ENCODE measurements at regions not wholly inside any gene's neighbourhood (a gene's known extent, or its start where the extent isn't known, plus 50 kb on each side); places are given as distances from the start of the nearest gene placed in this dataset.

DNA sequence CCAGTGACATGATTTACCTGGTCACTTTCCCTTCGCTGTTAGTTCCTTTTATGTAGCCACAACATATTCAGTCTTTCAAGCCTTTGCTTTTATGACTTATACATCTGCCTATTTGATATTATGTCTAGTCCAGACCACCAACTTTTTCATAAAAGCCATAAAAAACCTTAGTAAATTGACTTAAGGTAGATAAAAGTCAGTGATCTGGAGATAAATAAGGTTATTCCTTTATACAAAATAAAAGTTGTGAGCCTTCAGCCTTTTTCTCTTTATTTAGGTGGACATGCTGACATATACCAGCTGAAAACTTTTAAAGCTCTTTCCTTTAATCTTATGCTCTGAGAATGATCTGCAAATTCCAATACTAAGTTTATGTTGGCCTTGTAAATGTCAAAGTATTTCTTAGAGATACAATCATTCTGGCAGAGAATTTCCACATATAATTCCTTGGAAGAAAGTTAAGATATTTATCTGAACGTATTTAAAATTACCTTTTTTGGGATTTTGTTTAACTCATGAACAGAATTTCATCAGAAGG is 690.4 kb upstream of the CHORDC1 start:
- DNase-seq = no peak

DNA sequence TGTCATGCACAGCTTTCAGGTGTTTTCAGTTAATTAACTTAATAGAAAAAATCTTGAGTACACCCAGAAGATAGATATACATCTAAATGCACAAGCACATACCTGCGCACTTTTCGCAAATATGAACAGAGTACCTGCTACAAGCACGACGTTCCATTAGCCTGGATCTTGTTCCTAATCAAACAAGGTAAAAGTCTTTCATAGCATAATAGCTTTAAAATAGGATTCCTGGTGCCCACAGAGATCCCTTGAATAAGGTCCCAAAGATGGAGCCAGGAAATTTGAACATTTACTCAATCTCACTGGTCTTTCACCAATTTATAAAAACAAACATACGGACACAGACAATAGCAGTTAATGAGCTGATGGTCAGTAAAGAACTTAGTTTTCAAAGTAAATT is 689.8 kb upstream of the CHORDC1 start:
- no peak for DNase-seq

DNA sequence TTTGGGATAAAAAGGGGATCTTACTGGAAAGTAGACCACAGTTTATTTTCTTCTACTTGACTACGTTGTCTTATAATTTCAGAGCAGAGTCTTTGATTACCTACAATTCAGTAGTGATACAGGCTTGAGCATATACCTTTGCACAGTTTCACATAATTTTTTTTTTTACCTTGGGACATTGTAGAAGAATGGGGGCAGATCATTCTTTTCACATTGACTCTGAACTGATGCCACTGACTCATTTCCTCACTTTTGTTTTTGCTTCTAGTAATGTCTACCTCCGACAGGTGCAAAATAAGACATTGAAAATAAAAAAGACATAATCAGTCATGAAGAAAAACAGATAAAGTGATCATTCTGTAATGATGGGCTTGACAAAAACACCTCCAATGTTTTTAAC is 688.3 kb upstream of the CHORDC1 start:
- no peak for DNase-seq

DNA sequence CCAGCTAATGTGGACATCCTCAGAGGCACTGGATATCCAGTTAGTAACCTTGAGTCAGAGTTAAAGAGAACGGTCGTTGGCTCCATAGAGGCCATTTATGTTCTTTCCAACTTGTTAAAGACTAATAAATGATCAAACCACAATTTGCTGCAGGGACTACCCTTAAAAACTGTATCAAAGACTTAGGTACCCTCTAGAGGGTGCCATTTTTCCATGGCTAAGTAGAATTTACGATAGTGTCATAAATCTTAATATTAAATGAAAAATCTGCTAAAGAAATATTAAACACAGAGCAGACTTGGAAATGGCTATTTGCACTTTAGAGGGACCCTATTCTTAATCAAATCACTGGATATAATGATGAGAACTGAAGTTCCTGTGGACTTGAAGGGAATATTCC is 685.2 kb upstream of the CHORDC1 start:
- no peak for DNase-seq

DNA sequence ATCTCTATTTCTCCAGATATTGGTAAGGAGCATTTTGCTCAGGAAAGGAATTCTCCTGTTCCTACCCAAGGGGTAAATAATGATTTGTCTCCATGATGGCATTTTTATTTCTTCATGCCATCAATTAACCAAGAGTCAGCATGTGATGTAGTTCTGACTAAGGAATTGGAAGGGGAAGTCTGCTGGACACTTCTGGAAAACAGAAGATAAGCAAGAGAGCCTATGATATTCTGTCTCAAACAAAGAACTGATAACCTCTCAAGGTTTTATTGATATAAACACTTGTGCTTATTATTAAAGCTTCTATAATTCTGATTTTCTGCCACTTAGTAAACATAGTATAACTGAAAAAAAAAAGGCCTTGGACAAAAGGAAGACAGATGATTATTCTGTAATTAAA is 673.0 kb upstream of the CHORDC1 start:
- DNase-seq = no peak

DNA sequence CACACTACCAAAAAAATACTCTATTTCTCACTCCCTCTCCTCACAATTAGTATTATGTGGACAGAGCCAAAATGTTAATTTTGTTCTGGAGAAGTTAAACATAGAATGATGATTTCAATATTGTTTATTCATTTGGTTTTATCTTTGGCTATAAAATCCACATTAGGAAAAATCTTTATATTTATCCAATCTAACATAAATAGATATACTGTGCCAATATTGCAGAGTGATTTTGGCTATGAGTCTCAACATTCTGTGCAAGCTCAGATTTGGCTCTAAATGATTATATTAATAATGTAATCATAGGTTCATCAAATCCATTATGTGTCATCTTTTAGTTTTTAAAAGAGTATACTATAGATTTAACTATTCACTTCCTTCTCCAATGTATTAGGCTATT is 667.5 kb upstream of the CHORDC1 start:
- no peak for DNase-seq

DNA sequence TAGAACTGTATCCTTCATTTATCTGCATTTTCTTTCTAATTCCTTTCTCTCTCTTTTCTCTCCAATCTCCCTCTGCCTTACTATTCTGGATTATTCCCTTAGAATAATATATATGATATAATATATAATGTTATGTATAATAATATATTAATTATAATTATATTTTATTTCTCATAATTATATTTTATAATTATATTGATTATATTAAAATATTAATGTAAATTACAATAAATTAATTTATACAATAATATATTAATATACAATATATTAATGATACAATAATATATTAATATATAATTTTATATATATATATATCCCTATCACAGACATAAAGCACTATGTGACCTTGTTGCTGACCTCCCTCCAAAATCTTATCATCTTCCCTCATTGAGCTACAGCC is 661.3 kb upstream of the CHORDC1 start:
- no peak for DNase-seq

DNA sequence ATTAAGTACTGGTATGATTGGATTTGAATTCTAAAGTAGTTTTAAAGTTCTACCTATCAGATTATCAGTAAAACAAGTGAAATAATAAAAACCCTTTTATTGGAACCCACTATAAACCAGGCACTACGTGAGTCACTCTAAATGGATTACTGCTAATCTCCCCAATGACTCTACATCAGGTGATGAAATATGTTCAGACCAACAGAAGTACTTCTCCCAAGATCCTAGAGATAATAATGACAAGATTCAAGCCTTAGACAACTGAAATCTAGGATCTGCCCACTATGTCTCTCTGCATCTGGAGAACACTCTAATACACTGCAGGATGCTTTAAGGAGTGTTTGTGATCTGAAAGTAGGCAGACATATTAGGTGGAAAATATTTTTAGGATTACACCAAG is 652.1 kb upstream of the CHORDC1 start:
- DNase-seq = peak; percentile 2

DNA sequence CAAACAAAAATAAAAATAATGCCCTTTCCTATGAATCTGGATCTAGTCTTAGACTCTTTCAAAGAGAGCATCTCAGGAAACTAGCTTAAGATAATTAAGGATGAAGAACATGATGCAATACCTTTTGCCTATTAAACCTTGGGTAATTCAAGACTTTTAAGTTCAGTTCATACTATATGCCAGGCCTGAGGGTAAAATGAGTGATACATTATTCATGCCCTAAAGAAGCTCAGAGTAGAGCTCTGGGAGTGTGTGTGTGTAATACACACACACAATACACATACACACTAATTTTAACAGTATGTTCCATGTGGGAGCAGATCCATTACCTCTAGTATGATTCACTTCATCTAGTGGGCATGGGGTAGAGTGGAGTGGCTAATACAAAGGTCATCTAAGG is 651.4 kb upstream of the CHORDC1 start:
- DNase-seq = no peak

DNA sequence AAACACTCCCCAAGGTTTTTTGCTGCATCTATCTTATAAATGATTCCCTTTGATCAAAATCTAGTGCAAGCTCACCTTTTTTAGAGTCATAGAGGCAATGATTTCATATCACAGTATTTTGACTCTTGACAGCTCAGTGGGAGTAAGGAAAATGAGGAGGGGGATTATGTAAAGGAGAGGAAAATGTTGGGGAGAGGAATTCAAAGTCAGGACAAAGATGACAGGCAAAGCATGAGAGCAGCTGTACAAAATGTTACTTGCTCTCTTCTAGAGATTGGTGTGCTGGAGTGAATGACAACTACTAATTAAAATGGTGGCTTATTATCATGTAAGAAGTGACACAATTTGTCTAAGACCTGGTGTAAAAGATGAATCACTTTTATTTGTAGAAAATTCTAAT is 644.6 kb upstream of the CHORDC1 start:
- no peak for DNase-seq

DNA sequence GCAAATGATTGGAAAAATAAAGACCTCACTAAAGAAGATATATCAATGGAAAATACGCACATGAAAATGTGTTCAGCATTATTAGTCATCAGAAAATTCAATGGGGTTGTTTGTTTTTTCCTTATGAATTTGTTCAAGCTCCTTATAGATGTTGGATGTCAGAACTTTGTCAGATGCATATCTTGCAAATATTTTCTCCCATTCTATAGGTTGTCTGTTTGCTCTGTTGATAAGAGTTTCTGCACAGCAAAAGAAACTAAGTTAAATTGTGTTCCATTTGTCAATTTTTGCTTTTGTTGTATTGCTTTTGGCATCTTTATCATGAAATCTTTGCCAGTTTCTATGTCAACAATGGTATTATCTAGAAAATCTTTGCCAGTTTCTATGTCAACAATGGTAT is 633.9 kb upstream of the CHORDC1 start:
- DNase-seq = no peak

DNA sequence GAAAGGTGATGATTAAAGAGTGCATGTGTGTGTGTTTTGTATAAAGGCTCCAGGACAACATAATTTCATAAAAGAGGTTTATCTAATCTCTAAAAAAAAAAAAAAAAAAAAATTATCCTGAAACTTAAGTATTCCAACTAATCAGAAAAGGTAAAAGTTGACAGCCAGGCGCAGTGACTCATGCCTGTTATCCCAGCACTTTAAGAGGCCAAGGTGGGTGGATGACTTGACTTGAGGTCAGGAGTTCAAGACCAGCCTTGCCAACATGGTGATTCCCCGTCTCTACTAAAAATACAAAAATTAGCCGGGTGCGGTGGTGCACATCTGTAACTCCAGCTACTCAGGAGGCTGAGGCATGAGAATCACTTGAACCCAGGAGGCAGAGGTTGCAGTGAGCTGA is 632.7 kb upstream of the CHORDC1 start:
- no peak for DNase-seq

DNA sequence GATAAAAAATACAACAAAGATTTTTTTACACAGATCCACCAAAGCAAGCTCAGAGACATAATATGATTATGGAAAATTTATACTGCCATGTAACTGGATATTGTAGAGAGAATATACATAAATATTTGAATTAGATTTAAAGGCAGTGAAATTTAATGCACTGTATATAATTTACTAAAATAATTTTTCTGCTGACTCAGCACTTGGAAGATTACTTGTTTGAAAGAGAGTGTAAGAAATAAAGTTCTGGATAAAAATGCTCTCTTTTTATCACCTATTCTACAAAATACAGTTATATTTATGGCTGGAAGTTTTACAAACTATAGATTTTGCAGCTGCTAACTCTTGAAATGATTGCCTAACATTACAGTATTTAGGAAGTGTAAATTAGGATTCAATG is 628.3 kb upstream of the CHORDC1 start:
- DNase-seq = no peak

DNA sequence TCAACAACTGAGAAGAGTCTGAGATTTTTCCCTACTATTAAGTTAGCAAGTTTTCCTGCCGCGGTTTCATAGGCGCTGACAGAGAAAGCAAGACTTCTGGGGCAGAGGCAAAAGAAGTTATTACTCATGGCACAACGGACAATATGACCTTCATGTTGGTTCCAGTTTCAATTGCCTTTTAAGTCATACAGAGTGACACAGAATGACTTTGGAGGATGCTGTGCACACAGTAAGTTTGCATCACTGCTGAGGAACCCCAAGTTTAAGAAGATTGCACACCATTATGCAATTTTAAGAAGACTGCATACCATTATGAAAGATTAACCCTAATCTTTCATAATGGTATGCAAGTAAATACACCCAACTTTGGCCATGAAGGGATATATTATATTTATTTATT is 626.5 kb upstream of the CHORDC1 start:
- DNase-seq = no peak

DNA sequence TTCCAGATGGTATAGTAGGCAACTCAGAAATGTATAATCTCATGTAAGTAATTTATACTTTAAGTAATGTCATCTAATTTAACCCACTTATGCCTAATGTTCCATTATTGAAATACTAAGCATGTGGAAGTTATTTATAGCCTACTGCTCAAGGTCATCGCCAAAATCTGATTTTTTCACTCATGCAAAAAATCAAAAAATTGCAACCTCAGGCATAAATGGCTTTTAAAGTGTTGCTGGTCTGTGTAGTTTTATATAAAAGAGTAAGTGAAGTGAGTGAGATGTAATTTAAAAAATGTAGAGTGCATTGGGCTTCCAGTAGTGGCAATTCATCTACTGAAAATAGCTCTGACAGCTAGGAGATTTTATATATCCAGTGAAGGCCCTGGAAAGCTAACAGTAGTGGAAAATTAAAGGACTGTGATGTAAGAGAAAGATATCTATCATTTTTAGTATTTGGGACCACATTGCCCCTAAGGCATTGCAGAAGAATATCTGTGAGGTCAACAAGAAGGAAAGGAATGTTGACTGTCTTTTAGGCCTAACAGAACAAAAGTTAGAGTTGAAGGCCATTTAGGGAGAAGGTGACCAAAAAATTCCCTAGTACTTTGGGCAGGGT is 624.5 kb upstream of the CHORDC1 start:
- DNase-seq = no peak

DNA sequence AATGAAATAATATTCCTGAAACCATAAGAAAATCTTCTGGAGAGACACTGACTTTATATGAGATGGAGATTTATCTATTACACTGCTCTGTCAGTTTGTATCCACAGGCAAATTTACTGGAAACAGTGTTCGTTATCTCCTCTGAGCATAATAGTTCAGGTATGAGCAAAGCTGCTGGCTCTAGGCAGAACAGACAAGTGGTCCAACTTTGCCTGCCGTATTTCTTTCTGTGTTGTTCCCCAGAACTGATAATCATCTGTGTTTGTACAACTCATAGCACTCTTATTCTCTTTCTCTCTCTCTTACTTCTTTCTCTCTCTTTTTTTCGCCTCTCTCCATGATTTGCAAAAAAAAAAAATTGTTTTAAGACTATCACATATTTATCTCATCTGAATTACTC is 623.8 kb upstream of the CHORDC1 start:
- DNase-seq = no peak

DNA sequence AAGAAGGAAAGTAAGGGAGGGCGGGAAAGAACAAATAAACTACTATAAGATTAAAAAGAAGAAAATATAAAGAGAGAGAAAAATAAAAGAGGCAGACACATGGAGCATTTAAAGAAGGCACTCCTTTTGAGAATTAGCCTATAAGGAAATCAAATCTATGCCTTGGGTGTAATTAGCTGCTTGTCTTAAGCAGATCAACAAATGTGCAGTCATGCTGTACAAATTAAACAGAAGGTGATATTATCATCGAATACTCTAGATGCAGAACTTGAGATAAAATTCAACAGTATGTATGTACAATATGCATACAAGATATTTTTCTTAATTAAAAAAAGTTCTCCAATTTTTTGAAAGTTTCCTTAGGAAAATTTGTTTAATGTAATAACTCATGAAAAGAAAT is 623.0 kb upstream of the CHORDC1 start:
- DNase-seq = no peak

DNA sequence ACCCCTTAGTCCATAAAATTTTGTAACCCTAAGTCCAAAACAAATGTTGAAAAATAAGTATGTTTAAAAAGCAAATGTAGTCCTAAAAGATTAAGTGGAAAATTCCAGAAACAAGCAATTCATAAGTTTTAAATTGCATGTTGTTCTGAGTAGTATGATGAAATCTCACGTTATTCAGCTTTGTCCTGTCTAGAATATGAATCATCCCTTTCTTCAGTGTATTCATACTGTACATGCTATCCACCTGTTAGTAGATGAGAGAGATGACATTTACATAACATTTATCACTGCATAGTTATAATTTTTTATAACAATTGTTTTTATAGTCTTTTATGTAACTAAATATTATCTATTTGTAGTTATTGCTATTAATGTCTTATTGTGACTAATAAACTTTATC is 622.3 kb upstream of the CHORDC1 start:
- DNase-seq = peak; percentile 1

DNA sequence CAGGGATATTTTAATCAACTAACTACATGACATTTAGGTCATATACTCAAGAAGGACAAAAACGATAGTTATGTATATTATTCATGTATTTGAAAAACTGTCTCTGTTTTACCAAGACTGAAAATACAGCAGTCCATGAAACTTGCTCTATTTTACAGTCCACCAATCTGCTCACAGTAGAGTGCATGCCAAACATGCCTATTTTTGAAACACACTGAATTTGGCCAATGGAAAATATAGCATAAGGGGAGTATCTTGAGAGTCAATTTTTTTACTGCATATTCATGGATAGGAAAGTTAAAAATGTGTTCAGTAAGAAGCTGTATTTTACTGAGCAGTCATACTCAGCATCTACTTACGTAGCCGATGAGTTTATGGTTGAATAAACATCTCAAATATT is 621.2 kb upstream of the CHORDC1 start:
- no peak for DNase-seq

DNA sequence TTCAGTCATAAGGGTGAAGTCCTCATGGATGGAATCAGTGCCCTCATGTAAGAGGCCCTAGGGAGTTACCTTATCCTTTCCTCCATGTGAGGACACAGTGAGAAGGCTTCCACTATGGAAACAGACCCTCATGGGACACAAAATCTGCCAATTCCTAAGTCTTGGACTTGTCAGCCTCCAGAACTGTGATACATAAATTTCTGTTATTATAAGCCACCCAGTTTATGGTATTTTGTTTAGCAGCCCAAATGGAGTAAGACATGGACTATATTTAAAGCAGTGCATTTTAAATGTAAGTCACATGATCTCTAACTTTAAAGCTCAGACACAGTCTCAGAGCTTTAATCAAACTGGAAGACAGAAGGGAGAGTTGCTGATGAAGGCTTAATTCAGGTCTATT is 619.8 kb upstream of the CHORDC1 start:
- DNase-seq = no peak

DNA sequence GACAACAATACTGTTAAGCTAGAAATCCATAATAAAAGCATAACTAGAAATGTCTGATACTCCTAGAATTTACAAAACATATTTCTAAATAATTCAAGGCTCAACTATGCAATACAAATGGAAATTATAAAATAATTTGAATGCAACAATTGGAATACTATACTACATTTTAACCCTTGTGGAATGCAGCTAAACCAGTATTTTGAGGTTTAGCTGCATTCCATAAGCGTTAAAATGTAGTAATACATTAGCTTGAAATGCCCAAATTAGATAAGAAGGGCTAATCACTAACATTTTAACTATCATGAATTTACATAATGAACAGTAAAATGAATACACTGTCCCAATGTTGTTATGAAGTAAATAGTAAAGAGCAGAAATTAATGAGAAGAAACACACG is 617.2 kb upstream of the CHORDC1 start:
- no peak for DNase-seq

DNA sequence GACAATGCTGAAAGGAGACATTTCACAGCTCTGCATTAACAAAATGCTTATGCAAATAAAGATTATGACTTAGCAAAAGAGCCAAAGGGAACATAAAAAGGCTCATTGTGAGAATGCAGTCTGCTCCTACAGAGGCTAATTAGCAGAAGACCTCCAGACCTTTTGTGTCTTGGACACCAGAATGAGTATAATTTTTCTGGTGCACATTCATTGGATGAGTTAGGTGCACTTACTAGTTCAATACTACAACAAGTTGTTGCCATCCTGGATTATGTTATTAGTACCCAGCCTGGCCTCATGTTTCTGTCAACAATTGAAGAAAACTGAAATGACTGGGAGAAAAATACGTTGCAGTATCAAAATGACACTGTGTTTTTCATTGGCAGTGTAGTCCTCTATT is 613.2 kb upstream of the CHORDC1 start:
- DNase-seq = no peak

DNA sequence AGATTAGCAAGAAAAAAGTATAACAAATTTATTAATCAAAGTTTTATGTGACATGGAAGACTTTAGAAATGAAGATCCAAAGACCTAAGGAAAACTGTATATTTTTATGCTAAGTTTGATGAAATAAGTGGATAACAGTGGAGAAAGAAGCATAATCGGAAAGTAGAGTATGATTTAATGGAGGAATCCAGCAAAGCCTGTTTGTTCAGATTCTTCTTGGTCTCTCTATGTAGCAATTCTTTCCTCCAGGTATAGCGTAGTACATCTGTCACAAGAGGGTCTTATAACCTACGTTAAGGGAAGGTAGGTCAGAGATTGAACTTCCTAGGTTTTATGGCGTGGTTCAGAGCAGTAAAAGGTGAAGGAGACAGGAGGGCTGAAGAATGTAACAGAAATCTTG is 600.6 kb upstream of the CHORDC1 start:
- DNase-seq = no peak

DNA sequence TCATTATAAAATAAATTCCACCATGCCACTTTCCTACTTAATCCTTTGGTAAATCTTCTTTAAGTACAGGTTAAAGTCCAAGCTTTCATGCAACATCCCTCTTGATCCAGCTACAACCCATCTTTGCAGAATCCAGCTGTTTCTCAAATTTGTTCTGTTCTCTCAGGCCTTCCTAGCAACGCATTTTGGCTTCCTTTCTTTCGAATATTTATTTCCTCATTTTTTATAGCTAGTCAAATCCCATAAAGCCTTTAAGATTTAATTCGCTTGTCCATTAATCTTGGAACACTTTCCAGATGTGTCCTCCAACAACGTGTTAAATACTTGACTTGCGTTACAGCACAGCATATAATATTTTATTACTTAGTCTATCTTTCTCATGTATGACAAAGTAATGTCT is 600.1 kb upstream of the CHORDC1 start:
- no peak for DNase-seq

DNA sequence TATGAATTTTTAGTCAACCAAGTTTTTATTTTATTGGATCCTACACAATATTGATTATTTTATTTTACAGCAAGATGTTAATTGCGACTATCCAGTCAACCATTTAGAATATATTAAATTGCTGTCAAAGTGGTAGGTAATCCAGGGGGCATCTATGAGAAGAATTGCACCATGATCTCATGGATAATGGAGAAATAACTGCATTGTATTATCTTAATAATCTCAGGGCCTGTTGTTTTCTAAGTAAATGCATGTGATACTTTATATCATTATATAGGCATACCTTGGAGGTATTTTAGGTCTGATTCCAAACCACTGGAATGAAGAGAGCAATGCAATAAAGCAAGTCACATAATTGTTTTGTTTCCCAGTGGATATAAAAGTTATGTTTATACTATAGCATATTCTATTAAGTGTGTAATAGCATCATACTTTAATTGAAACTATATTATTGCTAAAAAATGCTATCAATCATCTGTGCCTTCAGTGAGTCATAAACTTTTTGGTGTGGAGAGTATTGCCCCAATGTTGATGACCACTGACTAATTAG is 595.4 kb upstream of the CHORDC1 start:
- no peak for DNase-seq

Measured in fibroblast of skin of abdomen (primary cell).